Bone marrow (tissue), 2 donors: ENCODE measurements at regions not wholly inside any gene's neighbourhood (a gene's known extent, or its start where the extent isn't known, plus 50 kb on each side); places are given as distances from the start of the nearest gene placed in this dataset.

Source experiments
- DNase-seq, 2 donors: peaks; one replicate each; lab custom pipeline; 2025; lab: John Stamatoyannopoulos, UW

- no peak for DNase-seq
Measured at GRCh38 chr14:104462651-104463630, 116.6 kb upstream of the C14orf180 start.

GRCh38 chr14:104464907-104465306 is 114.7 kb upstream of the C14orf180 start:
- no peak for DNase-seq

- no peak for DNase-seq
Measured at GRCh38 chr14:104465482-104466390, 113.8 kb upstream of the C14orf180 start.

GRCh38 chr14:104467236-104467635 is 112.3 kb upstream of the C14orf180 start:
- DNase-seq: no peak

GRCh38 chr14:104467641-104468040 is 111.9 kb upstream of the C14orf180 start:
- DNase-seq: no peak

GRCh38 chr14:104469591-104469990 is 110.0 kb upstream of the C14orf180 start:
- DNase-seq: no peak

GRCh38 chr14:104470588-104470987 is 109.0 kb upstream of the C14orf180 start:
- no peak for DNase-seq

- DNase-seq: no peak
Measured at GRCh38 chr14:104471114-104471513, 108.5 kb upstream of the C14orf180 start.

GRCh38 chr14:104472073-104472472 is 107.5 kb upstream of the C14orf180 start:
- DNase-seq: no peak

GRCh38 chr14:104472536-104473243 is 106.9 kb upstream of the C14orf180 start:
- no peak for DNase-seq

GRCh38 chr14:104473244-104473565 is 106.4 kb upstream of the C14orf180 start:
- no peak for DNase-seq

GRCh38 chr14:104473649-104474494 is 105.7 kb upstream of the C14orf180 start:
- DNase-seq: no peak

- no peak for DNase-seq
Measured at GRCh38 chr14:104474495-104475213, 104.9 kb upstream of the C14orf180 start.

- DNase-seq: no peak
Measured at GRCh38 chr14:104475256-104475655, 104.3 kb upstream of the C14orf180 start.

GRCh38 chr14:104475802-104476201 is 103.8 kb upstream of the C14orf180 start:
- no peak for DNase-seq

GRCh38 chr14:104476437-104476836 is 103.1 kb upstream of the C14orf180 start:
- no peak for DNase-seq

GRCh38 chr14:104477117-104477623 is 102.4 kb upstream of the C14orf180 start:
- no peak for DNase-seq

GRCh38 chr14:104477666-104478380 is 101.7 kb upstream of the C14orf180 start:
- no peak for DNase-seq

- DNase-seq: no peak
Measured at GRCh38 chr14:104478656-104479055, 100.9 kb upstream of the C14orf180 start.

- DNase-seq: no peak
Measured at GRCh38 chr14:104479901-104480300, 99.7 kb upstream of the C14orf180 start.
